Epithelial cell of proximal tubule (primary cell): ENCODE measurements at regions not wholly inside any gene's neighbourhood (a gene's known extent, or its start where the extent isn't known, plus 50 kb on each side); places are given as distances from the start of the nearest gene placed in this dataset.
"Not testable (repeated sequence)": the region's sequence is repeated elsewhere in the genome, so short reads cannot be mapped to it uniquely, and the experiment has no call there.

Source experiments
- DNase-seq: peaks from one replicate; pipeline ENCODE4 v3.0.0-alpha.2; 2011; ENCODE audit warnings: low read depth
- H3K4me3 ChIP-seq: 2 replicates; pipeline ENCODE4 v1.5.1; 2011; ENCODE audit warnings: low read depth, mild to moderate bottlenecking, low read length
- CTCF ChIP-seq: conservative IDR thresholded peaks from 2 replicates; pipeline ENCODE4 v1.5.1; 2012; ENCODE audit warnings: low read depth, mild to moderate bottlenecking, low read length

GRCh38 chr12:20154052-20154451 is 214.3 kb upstream of the PDE3A start:
- peak; percentile 7 for DNase-seq
- no peak overlapping the region for H3K4me3 ChIP-seq
- TF ChIP-seq CTCF, result no peak

DNA sequence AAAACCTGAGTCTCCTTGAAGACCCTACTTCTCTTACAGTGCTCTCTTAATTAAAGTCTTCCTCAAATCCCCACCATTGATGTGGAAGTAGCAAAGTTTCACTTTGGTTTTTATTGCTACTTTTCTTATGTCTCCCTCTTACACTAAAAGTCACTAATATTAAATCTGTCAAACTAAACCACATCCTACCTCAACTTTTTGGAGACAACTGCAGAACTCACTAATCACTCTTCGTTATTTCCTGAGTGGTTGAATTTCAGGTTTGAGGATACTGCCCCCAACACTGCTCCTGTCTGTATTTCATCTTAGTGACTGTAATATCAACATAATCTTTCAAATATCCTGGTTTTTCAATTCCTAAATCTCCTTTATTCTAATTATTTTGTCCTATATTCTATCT is 213.0 kb upstream of the PDE3A start:
- TF ChIP-seq CTCF, result no peak
- DNase-seq, result no peak

GRCh38 chr12:20160899-20161298 is 207.4 kb upstream of the PDE3A start:
- not testable (repeated sequence) for DNase-seq, H3K4me3 ChIP-seq

More for the DNA sequence above, 213.0 kb upstream of the PDE3A start:
- no peak overlapping the region for H3K4me3 ChIP-seq

DNA sequence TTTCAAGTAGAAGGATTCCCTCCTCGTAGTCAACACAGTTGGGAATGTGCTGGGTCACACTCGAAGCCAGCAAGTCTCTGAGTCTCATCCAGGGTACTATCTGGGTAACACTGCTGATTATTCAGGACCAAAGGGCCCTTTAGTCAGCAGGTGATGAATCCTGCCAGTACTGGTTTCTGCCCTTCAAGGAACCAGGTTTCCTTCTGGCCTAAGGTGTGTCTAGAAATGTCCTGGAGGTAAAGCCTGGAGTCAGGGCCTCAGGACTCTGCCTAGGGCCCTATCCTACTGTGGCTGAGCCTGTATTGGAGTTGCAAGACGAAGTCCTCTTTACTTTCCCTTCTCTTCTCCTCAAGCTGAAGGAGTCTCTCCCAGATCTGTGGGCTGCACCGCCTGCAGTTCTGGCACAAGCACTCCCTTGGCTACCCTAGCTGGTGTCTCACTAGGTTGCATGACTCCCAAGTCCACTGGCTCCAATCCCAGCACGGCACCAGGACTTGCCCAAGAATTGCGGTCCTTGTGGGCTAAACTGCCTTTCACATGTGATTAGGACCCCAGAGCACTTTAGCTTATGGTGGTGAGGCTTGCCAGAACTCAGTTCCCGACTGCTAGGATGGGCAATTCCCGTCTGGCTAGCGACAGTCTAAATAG is 193.7 kb upstream of the PDE3A start:
- no peak for TF ChIP-seq CTCF
- DNase-seq, result no peak
- no peak overlapping the region for H3K4me3 ChIP-seq

- TF ChIP-seq CTCF, result no peak
- H3K4me3 ChIP-seq, result no peak overlapping the region
- DNase-seq, result no peak
Observed at GRCh38 chr12:20175704-20176388, 192.5 kb upstream of the PDE3A start.

GRCh38 chr12:20181416-20182180 is 186.7 kb upstream of the PDE3A start:
- no peak for DNase-seq
- H3K4me3 ChIP-seq, result no peak overlapping the region
- no peak for TF ChIP-seq CTCF

DNA sequence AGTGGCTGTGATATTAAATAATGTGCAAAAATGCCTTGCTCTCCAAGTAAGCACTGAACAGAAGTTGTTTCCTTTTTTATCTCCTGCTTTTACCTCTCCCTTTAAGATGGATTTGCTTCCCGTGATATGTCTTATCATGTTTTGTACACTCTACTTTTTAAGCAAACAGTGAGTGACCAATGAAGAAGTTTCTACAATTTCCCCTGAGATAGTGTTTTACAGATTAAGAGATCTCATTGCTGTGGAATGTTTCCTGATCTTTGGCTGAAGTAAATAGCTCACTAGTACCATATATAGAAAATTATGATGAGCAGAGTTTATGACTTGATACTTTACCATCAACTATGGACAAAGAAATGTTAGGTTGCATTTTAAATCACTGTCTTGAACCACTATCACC is 184.8 kb upstream of the PDE3A start:
- no peak overlapping the region for H3K4me3 ChIP-seq
- no peak for DNase-seq
- no peak for TF ChIP-seq CTCF
